Upper lobe of left lung (tissue), 4 donors: ENCODE measurements at regions not wholly inside any gene's neighbourhood (a gene's known extent, or its start where the extent isn't known, plus 50 kb on each side); places are given as distances from the start of the nearest gene placed in this dataset.

ENCODE experiments used
- CTCF ChIP-seq, 6 experiments: fragments of 450-650 bp in 4 of 6; fragments of 200-600 bp in 2 of 6; sonication (generic) in 2 of 6; IDR thresholded peaks; one replicate each; pipeline ENCODE4 v1.5.1; 2016 to 2019; ENCODE audit warnings: antibody characterized with exemption in 6 of 6
- EP300 ChIP-seq, 4 donors: sonication (generic); formaldehyde crosslinking; IDR thresholded peaks; one replicate each; pipeline ENCODE4 v1.5.1; 2017; ENCODE audit warnings: antibody characterized with exemption in 4 of 4, control low read depth in 2 of 4
- POLR2A ChIP-seq, 4 donors: fragments of 450-650 bp; IDR thresholded peaks; one replicate each; pipeline ENCODE4 v1.5.1; 2016 to 2017; ENCODE audit warnings: antibody characterized with exemption in 4 of 4, mild to moderate bottlenecking in 2 of 4

- TF ChIP-seq CTCF (IDR thresholded peaks at IDR 0.05) (no peak), POLR2A (IDR thresholded peaks at IDR 0.05) (no peak), EP300 (IDR thresholded peaks at IDR 0.05) (no peak)
Observed at GRCh38 chr12:43123461-43123860, 428.5 kb downstream of the ADAMTS20 start.
